ENCODE measurements at regions not wholly inside any gene's neighbourhood (a gene's known extent, or its start where the extent isn't known, plus 50 kb on each side); places are given as distances from the start of the nearest gene placed in this dataset.

DNA sequence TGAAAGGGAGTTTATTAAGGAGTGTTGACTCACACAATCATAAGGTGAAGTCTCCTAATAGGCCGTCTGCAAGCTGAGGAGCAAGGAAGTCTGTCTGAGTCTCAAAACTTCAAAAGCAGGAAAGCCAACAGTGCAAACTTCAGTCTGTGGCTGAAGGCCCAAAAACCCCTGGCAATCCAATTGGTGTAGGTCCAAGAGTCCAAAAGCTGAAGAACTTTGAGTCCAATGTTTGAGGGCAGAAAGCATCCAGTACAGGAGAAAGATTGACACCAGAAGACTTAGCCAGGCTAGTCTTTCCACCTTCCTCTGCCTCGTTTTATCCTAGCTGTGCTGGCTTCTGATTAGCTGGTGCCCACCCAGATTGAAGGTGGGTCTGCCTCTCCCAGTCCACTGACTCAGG is 535.2 kb downstream of the ARAP2 start:
- DNase-seq (no peak), ATAC-seq (no peak)
- Histone ChIP-seq H3K4me1 (no peaks in the 10 kb centered on the region), H3K27me3 (no peaks in the 10 kb centered on the region), H3K9me3 (peaks cover 0 to 7% (median 0%) of the 10 kb centered on the region in 3 donors), H3K36me3 (no peaks in the 10 kb centered on the region), H3K4me3 (no peak overlapping the region), H3K27ac (no peak overlapping the region)
- intact Hi-C loops (cut with DNase I; ENCODE audit: low total_unique reads) (no loop called here), in situ Hi-C loops (cut with MboI; ENCODE audit: low sequenced_read_pairs in 4 of 4) (no loop called here)
- no peak for TF ChIP-seq POLR2A (IDR thresholded peaks at IDR 0.05)
- TF ChIP-seq, protein P1, sequence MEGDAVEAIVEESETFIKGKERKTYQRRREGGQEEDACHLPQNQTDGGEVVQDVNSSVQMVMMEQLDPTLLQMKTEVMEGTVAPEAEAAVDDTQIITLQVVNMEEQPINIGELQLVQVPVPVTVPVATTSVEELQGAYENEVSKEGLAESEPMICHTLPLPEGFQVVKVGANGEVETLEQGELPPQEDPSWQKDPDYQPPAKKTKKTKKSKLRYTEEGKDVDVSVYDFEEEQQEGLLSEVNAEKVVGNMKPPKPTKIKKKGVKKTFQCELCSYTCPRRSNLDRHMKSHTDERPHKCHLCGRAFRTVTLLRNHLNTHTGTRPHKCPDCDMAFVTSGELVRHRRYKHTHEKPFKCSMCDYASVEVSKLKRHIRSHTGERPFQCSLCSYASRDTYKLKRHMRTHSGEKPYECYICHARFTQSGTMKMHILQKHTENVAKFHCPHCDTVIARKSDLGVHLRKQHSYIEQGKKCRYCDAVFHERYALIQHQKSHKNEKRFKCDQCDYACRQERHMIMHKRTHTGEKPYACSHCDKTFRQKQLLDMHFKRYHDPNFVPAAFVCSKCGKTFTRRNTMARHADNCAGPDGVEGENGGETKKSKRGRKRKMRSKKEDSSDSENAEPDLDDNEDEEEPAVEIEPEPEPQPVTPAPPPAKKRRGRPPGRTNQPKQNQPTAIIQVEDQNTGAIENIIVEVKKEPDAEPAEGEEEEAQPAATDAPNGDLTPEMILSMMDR (IDR thresholded peaks at IDR 0.05 in 4 of 5, conservative IDR thresholded peaks at IDR 0.05 in 1 of 5) = no peak

DNA sequence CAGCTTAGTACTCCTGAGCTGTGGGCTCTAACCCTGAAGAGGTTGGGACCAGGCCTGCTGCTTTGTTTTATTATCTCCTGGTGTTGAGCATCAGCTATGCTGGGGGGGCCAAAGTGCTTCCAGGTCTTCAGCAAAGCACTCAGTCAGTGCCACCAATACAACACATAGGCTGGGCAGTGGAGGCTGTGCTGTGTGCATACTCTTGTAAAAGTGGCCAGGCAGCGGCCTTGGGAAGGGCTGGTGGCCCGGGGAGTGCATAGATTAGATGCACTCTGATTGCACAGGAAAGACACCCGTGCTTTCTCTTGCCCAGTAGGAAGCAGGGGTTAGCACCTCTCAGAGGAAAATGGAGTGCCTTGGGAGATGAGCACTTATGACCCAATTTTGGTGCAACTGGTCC is 534.0 kb downstream of the ARAP2 start:
- in situ Hi-C loops (cut with MboI; ENCODE audit: low sequenced_read_pairs in 4 of 4) = loop anchor here in 1 of 4 donors (10.0 kb wide), 1 partner anchor 64 kb away; no protein-coding TSS in a partner anchor

DNA sequence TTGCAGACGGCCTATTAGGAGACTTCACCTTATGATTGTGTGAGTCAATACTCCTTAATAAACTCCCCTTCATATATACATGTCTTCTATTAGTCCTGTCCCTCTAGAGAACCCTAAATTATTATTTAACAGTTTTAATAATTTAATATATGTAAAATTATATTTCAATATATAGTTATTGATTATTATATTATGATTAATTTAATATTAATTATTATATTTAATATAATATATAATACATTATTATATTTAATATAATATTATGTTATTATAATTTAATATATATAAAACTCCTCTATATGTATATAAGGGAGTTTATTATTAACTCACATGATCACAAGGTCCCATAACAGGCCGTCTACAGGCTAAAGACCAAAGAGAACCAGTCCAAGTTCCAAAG is 533.2 kb downstream of the ARAP2 start:
- H3K36me3 ChIP-seq = no peaks in the 10 kb centered on the region
- DNase-seq (no peak), ATAC-seq (no peak)
- TF ChIP-seq, protein P1 (IDR thresholded peaks at IDR 0.05 in 4 of 5, conservative IDR thresholded peaks at IDR 0.05 in 1 of 5) = no peak
- TF ChIP-seq POLR2A (IDR thresholded peaks at IDR 0.05) = no peak
- H3K27ac ChIP-seq = no peak overlapping the region
- H3K4me1 ChIP-seq = no peaks in the 10 kb centered on the region
- in situ Hi-C loops (cut with MboI; ENCODE audit: low sequenced_read_pairs in 4 of 4) = loop anchor here in 1 of 4 donors (10.0 kb wide), 1 partner anchor 64 kb away; no protein-coding TSS in a partner anchor
- no peaks in the 10 kb centered on the region for H3K27me3 ChIP-seq
- H3K4me3 ChIP-seq = no peak overlapping the region
- H3K9me3 ChIP-seq = peaks cover 0 to 7% (median 0%) of the 10 kb centered on the region in 3 donors
- intact Hi-C loops (cut with DNase I; ENCODE audit: low total_unique reads) = no loop called here

More for the DNA sequence above, 534.0 kb downstream of the ARAP2 start:
- no peak for ATAC-seq
- Histone ChIP-seq H3K27ac (no peak overlapping the region), H3K9me3 (peaks cover 0 to 7% (median 0%) of the 10 kb centered on the region in 3 donors), H3K27me3 (no peaks in the 10 kb centered on the region), H3K4me1 (no peaks in the 10 kb centered on the region), H3K36me3 (no peaks in the 10 kb centered on the region), H3K4me3 (no peak overlapping the region)
- no peak for DNase-seq
- no peak for TF ChIP-seq POLR2A (IDR thresholded peaks at IDR 0.05)
- TF ChIP-seq, protein P1 (IDR thresholded peaks at IDR 0.05 in 4 of 5, conservative IDR thresholded peaks at IDR 0.05 in 1 of 5) = no peak
- intact Hi-C loops (cut with DNase I; ENCODE audit: low total_unique reads) = no loop called here

DNA sequence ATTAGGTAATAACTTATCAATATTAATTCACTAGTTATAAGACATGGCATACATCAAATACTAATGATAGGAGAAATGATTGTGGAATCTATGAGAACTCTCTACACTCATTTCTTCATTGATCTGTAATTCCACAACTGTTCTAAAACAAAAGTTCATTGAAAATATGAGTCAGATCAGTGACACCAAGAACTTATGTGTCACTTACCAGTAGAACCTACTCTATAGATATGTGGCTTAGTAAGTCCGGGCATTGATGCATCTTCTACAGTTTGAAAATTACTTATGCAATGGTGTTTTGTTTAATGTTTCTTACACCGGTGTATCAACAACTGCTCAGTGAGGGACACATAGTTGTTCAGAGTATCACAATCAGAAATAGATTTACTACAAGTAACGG is 520.3 kb downstream of the ARAP2 start:
- in situ Hi-C loops (cut with MboI; ENCODE audit: low sequenced_read_pairs in 4 of 4) (no loop called here), intact Hi-C loops (cut with DNase I; ENCODE audit: low total_unique reads) (no loop called here)
- no peak for ATAC-seq

More for the DNA sequence above, 520.3 kb downstream of the ARAP2 start:
- H3K9me3 ChIP-seq = no peaks in the 10 kb centered on the region
- no peak overlapping the region for H3K27ac ChIP-seq
- H3K4me1 ChIP-seq = no peaks in the 10 kb centered on the region
- H3K4me3 ChIP-seq = no peak overlapping the region
- H3K36me3 ChIP-seq = no peaks in the 10 kb centered on the region
- DNase-seq = no peak
- H3K27me3 ChIP-seq = no peaks in the 10 kb centered on the region
- no peak for TF ChIP-seq POLR2A (IDR thresholded peaks at IDR 0.05)
- TF ChIP-seq, protein P1 (IDR thresholded peaks at IDR 0.05 in 4 of 5, conservative IDR thresholded peaks at IDR 0.05 in 1 of 5) = no peak
